Activated B cell treated with CpG ODN at 0.5 μM for 24 hours (primary cell): ENCODE measurements at regions not wholly inside any gene's neighbourhood (a gene's known extent, or its start where the extent isn't known, plus 50 kb on each side); places are given as distances from the start of the nearest gene placed in this dataset.

Experiments
- ATAC-seq: fragments of 200-7000 bp; cut with Tn5 transposase; one replicate; pipeline ENCODE4 v1.10.0; 2021; ENCODE audit warnings: low read depth, mild to moderate bottlenecking, moderate library complexity
- CTCF ChIA-PET: fragments of 350-600 bp; sonication (Branson Sonifier 250); formaldehyde crosslinking; loops from one replicate; lab custom pipeline; 2021; ENCODE audit warnings: antibody characterized with exemption; lab: Charles Lee
- POLR2A ChIA-PET: fragments of 350-600 bp; sonication (Branson Sonifier 250); formaldehyde crosslinking; loops from one replicate; lab custom pipeline; 2021; ENCODE audit warnings: antibody characterized with exemption; lab: Charles Lee
- DNase-seq: peaks from one replicate; pipeline ENCODE4 v3.0.0; 2022
- H3K27ac Mint-ChIP-seq: one replicate; pipeline ENCODE4 v1.8.0; 2020; ENCODE audit warnings: mixed read lengths
- H3K27me3 Mint-ChIP-seq: one replicate; pipeline ENCODE4 v1.8.0; 2021; ENCODE audit warnings: mixed read lengths
- H3K36me3 Mint-ChIP-seq: one replicate; pipeline ENCODE4 v1.8.0; 2021; ENCODE audit warnings: low read depth, mixed read lengths
- H3K4me1 Mint-ChIP-seq: one replicate; pipeline ENCODE4 v1.8.0; 2021; ENCODE audit warnings: mixed read lengths
- H3K4me3 Mint-ChIP-seq: one replicate; pipeline ENCODE4 v1.8.0; 2020; ENCODE audit warnings: mild to moderate bottlenecking, mixed read lengths
- H3K9me3 Mint-ChIP-seq: one replicate; pipeline ENCODE4 v1.8.0; 2020; ENCODE audit warnings: mixed read lengths
- CTCF ChIP-seq: fragments of 200-600 bp; IDR thresholded peaks from one replicate; pipeline ENCODE4 v1.8.0; 2022; ENCODE audit warnings: antibody characterized with exemption, mild to moderate bottlenecking
- intact Hi-C: fragments of 100-400 bp; cut with micrococcal nuclease; formaldehyde crosslinking; loops from one replicate; pipeline ENCODE4 v1.15.1; 2024

- H3K9me3 Mint-ChIP-seq: peaks cover 4% of the 10 kb centered on the region
- H3K4me3 Mint-ChIP-seq: peak overlapping the region; percentile 77
- peaks cover 36% of the 10 kb centered on the region for H3K4me1 Mint-ChIP-seq
- DNase-seq (no peak), ATAC-seq (no peak)
- no peaks in the 10 kb centered on the region for H3K36me3 Mint-ChIP-seq
- POLR2A ChIA-PET: no interaction called here
- H3K27ac Mint-ChIP-seq: no peak overlapping the region
- H3K27me3 Mint-ChIP-seq: peaks cover 75% of the 10 kb centered on the region
- CTCF ChIA-PET: no interaction called here
- no peak for TF ChIP-seq CTCF
- intact Hi-C loops: no loop called here
Observed at GRCh38 chr11:43581370-43582023, 99.0 kb upstream of the HSD17B12 start.

- intact Hi-C loops: no loop called here
- CTCF ChIA-PET: no interaction called here
Observed at GRCh38 chr11:43582024-43582862, 98.3 kb upstream of the HSD17B12 start.

GRCh38 chr11:43582863-43583462 is 97.6 kb upstream of the HSD17B12 start:
- Mint-ChIP-seq H3K9me3 (no peaks in the 10 kb centered on the region), H3K27me3 (peaks cover 61% of the 10 kb centered on the region), H3K4me1 (peaks cover 35% of the 10 kb centered on the region), H3K4me3 (no peak overlapping the region), H3K27ac (no peak overlapping the region), H3K36me3 (no peaks in the 10 kb centered on the region)
- no peak for TF ChIP-seq CTCF
- CTCF ChIA-PET: no interaction called here
- DNase-seq (no peak), ATAC-seq (no peak)
- POLR2A ChIA-PET: no interaction called here
- intact Hi-C loops: no loop called here

More at GRCh38 chr11:43582024-43582862, 98.3 kb upstream of the HSD17B12 start:
- Mint-ChIP-seq H3K9me3 (no peaks in the 10 kb centered on the region), H3K27me3 (peaks cover 68% of the 10 kb centered on the region), H3K4me1 (peaks cover 35% of the 10 kb centered on the region), H3K4me3 (peak overlapping the region; percentile 77), H3K27ac (no peak overlapping the region), H3K36me3 (no peaks in the 10 kb centered on the region)
- POLR2A ChIA-PET: no interaction called here
- no peak for DNase-seq
- no peak for TF ChIP-seq CTCF
- no peak for ATAC-seq

- no peak for TF ChIP-seq CTCF
- intact Hi-C loops: no loop called here
- no peaks in the 10 kb centered on the region for H3K9me3 Mint-ChIP-seq
- CTCF ChIA-PET: no interaction called here
- H3K27me3 Mint-ChIP-seq: peaks cover 56% of the 10 kb centered on the region
- POLR2A ChIA-PET: no interaction called here
- ATAC-seq (no peak), DNase-seq (no peak)
- no peak overlapping the region for H3K27ac Mint-ChIP-seq
- no peak overlapping the region for H3K4me3 Mint-ChIP-seq
- H3K36me3 Mint-ChIP-seq: no peaks in the 10 kb centered on the region
- peaks cover 34% of the 10 kb centered on the region for H3K4me1 Mint-ChIP-seq
Observed at GRCh38 chr11:43583548-43583947, 97.0 kb upstream of the HSD17B12 start.
